ENCODE measurements at regions not wholly inside any gene's neighbourhood (a gene's known extent, or its start where the extent isn't known, plus 50 kb on each side); places are given as distances from the start of the nearest gene placed in this dataset.
"Not testable (repeated sequence)": the region's sequence is repeated elsewhere in the genome, so short reads cannot be mapped to it uniquely, and the experiment has no call there.

- no peak for DNase-seq
- in situ Hi-C loops (cut with HindIII; ENCODE audit: low pct_ligation_motif_present, low pct_unique_long_range_greater_than_20kb, low sequenced_read_pairs): no loop called here
These were observed 314.6 kb upstream of the PLD5 start for GRCh38 chr1:242839101-242839500.

GRCh38 chr1:242836423-242836822, 311.9 kb upstream of the PLD5 start:
- in situ Hi-C loops (cut with HindIII; ENCODE audit: low pct_ligation_motif_present, low pct_unique_long_range_greater_than_20kb, low sequenced_read_pairs): no loop called here
- DNase-seq: no peak

GRCh38 chr1:242828828-242829227, 304.3 kb upstream of the PLD5 start:
- in situ Hi-C loops (cut with HindIII; ENCODE audit: low pct_ligation_motif_present, low pct_unique_long_range_greater_than_20kb, low sequenced_read_pairs): no loop called here
- DNase-seq: no peak

GRCh38 chr1:242828199-242828598, 303.7 kb upstream of the PLD5 start:
- in situ Hi-C loops (cut with HindIII; ENCODE audit: low pct_ligation_motif_present, low pct_unique_long_range_greater_than_20kb, low sequenced_read_pairs): no loop called here
- DNase-seq: peak; percentile 18

- DNase-seq: no peak
- in situ Hi-C loops (cut with HindIII; ENCODE audit: low pct_ligation_motif_present, low pct_unique_long_range_greater_than_20kb, low sequenced_read_pairs): no loop called here
These were observed 303.0 kb upstream of the PLD5 start for GRCh38 chr1:242827538-242827937.

- no peak for DNase-seq
- in situ Hi-C loops (cut with HindIII; ENCODE audit: low pct_ligation_motif_present, low pct_unique_long_range_greater_than_20kb, low sequenced_read_pairs): no loop called here
These were observed 302.3 kb upstream of the PLD5 start for GRCh38 chr1:242826701-242827336.

GRCh38 chr1:242824435-242824834, 299.9 kb upstream of the PLD5 start:
- in situ Hi-C loops (cut with HindIII; ENCODE audit: low pct_ligation_motif_present, low pct_unique_long_range_greater_than_20kb, low sequenced_read_pairs): no loop called here
- DNase-seq: no peak

GRCh38 chr1:242813490-242814091, 289.1 kb upstream of the PLD5 start:
- in situ Hi-C loops (cut with HindIII; ENCODE audit: low pct_ligation_motif_present, low pct_unique_long_range_greater_than_20kb, low sequenced_read_pairs): no loop called here
- DNase-seq: no peak

GRCh38 chr1:242811092-242811840, 286.8 kb upstream of the PLD5 start:
- in situ Hi-C loops (cut with HindIII; ENCODE audit: low pct_ligation_motif_present, low pct_unique_long_range_greater_than_20kb, low sequenced_read_pairs): no loop called here
- no peak for DNase-seq

GRCh38 chr1:242806324-242806723, 281.8 kb upstream of the PLD5 start:
- in situ Hi-C loops (cut with HindIII; ENCODE audit: low pct_ligation_motif_present, low pct_unique_long_range_greater_than_20kb, low sequenced_read_pairs): no loop called here
- no peak for DNase-seq

- in situ Hi-C loops (cut with HindIII; ENCODE audit: low pct_ligation_motif_present, low pct_unique_long_range_greater_than_20kb, low sequenced_read_pairs); DNase-seq: not testable (repeated sequence)
These were observed 280.9 kb upstream of the PLD5 start for GRCh38 chr1:242805360-242805759.

GRCh38 chr1:242802973-242803372, 278.5 kb upstream of the PLD5 start:
- in situ Hi-C loops (cut with HindIII; ENCODE audit: low pct_ligation_motif_present, low pct_unique_long_range_greater_than_20kb, low sequenced_read_pairs): no loop called here
- no peak for DNase-seq

GRCh38 chr1:242800521-242800920, 276.0 kb upstream of the PLD5 start:
- no peak for DNase-seq
- in situ Hi-C loops (cut with HindIII; ENCODE audit: low pct_ligation_motif_present, low pct_unique_long_range_greater_than_20kb, low sequenced_read_pairs): no loop called here

GRCh38 chr1:242797856-242798255, 273.4 kb upstream of the PLD5 start:
- in situ Hi-C loops (cut with HindIII; ENCODE audit: low pct_ligation_motif_present, low pct_unique_long_range_greater_than_20kb, low sequenced_read_pairs): no loop called here
- no peak for DNase-seq

GRCh38 chr1:242788771-242789170, 264.3 kb upstream of the PLD5 start:
- no peak for DNase-seq
- in situ Hi-C loops (cut with HindIII; ENCODE audit: low pct_ligation_motif_present, low pct_unique_long_range_greater_than_20kb, low sequenced_read_pairs): no loop called here

- DNase-seq: no peak
- in situ Hi-C loops (cut with HindIII; ENCODE audit: low pct_ligation_motif_present, low pct_unique_long_range_greater_than_20kb, low sequenced_read_pairs): no loop called here
These were observed 263.5 kb upstream of the PLD5 start for GRCh38 chr1:242787968-242788367.

GRCh38 chr1:242784807-242785206, 260.3 kb upstream of the PLD5 start:
- in situ Hi-C loops (cut with HindIII; ENCODE audit: low pct_ligation_motif_present, low pct_unique_long_range_greater_than_20kb, low sequenced_read_pairs): no loop called here
- no peak for DNase-seq

- in situ Hi-C loops (cut with HindIII; ENCODE audit: low pct_ligation_motif_present, low pct_unique_long_range_greater_than_20kb, low sequenced_read_pairs): no loop called here
- DNase-seq: no peak
These were observed 259.6 kb upstream of the PLD5 start for GRCh38 chr1:242784084-242784483.

GRCh38 chr1:242774256-242774655, 249.8 kb upstream of the PLD5 start:
- no peak for DNase-seq

GRCh38 chr1:242770366-242770765, 245.9 kb upstream of the PLD5 start:
- in situ Hi-C loops (cut with HindIII; ENCODE audit: low pct_ligation_motif_present, low pct_unique_long_range_greater_than_20kb, low sequenced_read_pairs): no loop called here
- no peak for DNase-seq

More at GRCh38 chr1:242774256-242774655, 249.8 kb upstream of the PLD5 start:
- in situ Hi-C loops (cut with HindIII; ENCODE audit: low pct_ligation_motif_present, low pct_unique_long_range_greater_than_20kb, low sequenced_read_pairs): no loop called here

All from ACHN (cell line).